NCI-H2081 (cell line): ENCODE measurements at regions not wholly inside any gene's neighbourhood (a gene's known extent, or its start where the extent isn't known, plus 50 kb on each side); places are given as distances from the start of the nearest gene placed in this dataset.
"Not testable (repeated sequence)": the region's sequence is repeated elsewhere in the genome, so short reads cannot be mapped to it uniquely, and the experiment has no call there.

Source experiments
- DNase-seq, 2 experiments: peaks; one replicate each; lab custom pipeline; 2025; lab: John Stamatoyannopoulos, UW

GRCh38 chr7:13717031-13717430 is 272.4 kb downstream of the ETV1 start:
- no peak for DNase-seq

- DNase-seq: no peak
These were observed 265.1 kb downstream of the ETV1 start for GRCh38 chr7:13724191-13724976.

- peak; percentile 34 to 75 for DNase-seq
These were observed 264.4 kb downstream of the ETV1 start for GRCh38 chr7:13724977-13725566.

- no peak for DNase-seq
These were observed 263.9 kb downstream of the ETV1 start for GRCh38 chr7:13725591-13725990.

- DNase-seq: no peak
These were observed 262.2 kb downstream of the ETV1 start for GRCh38 chr7:13727279-13727678.

- no peak for DNase-seq
These were observed 261.7 kb downstream of the ETV1 start for GRCh38 chr7:13727751-13728150.

- not testable (repeated sequence) for DNase-seq
These were observed 261.0 kb downstream of the ETV1 start for GRCh38 chr7:13728430-13728829.

- no peak for DNase-seq
These were observed 257.8 kb downstream of the ETV1 start for GRCh38 chr7:13731643-13732042.

GRCh38 chr7:13737563-13737962 is 251.9 kb downstream of the ETV1 start:
- no peak for DNase-seq

GRCh38 chr7:13742126-13742525 is 247.3 kb downstream of the ETV1 start:
- no peak for DNase-seq

GRCh38 chr7:13742811-13743210 is 246.7 kb downstream of the ETV1 start:
- DNase-seq: peak; percentile 56 to 85

GRCh38 chr7:13743226-13743625 is 246.2 kb downstream of the ETV1 start:
- DNase-seq: peak in 1 of 2 experiments; percentile 29

- DNase-seq: no peak
These were observed 243.9 kb downstream of the ETV1 start for GRCh38 chr7:13745530-13745929.

- DNase-seq: peak in 1 of 2 experiments; percentile 38
These were observed 240.5 kb downstream of the ETV1 start for GRCh38 chr7:13748998-13749397.

- DNase-seq: no peak
These were observed 239.8 kb downstream of the ETV1 start for GRCh38 chr7:13749636-13750035.

GRCh38 chr7:13751766-13752165 is 237.7 kb downstream of the ETV1 start:
- DNase-seq: no peak

GRCh38 chr7:13757841-13758240 is 231.6 kb downstream of the ETV1 start:
- no peak for DNase-seq

- DNase-seq: not testable (repeated sequence)
These were observed 223.6 kb downstream of the ETV1 start for GRCh38 chr7:13765853-13766252.

GRCh38 chr7:13770305-13770704 is 219.2 kb downstream of the ETV1 start:
- no peak for DNase-seq

- no peak for DNase-seq
These were observed 214.5 kb downstream of the ETV1 start for GRCh38 chr7:13774976-13775375.

- DNase-seq: no peak
These were observed 212.2 kb downstream of the ETV1 start for GRCh38 chr7:13777242-13777641.

GRCh38 chr7:13778967-13779366 is 210.5 kb downstream of the ETV1 start:
- no peak for DNase-seq

GRCh38 chr7:13790611-13791010 is 198.9 kb downstream of the ETV1 start:
- no peak for DNase-seq

- DNase-seq: no peak
These were observed 197.3 kb downstream of the ETV1 start for GRCh38 chr7:13792208-13792607.
